MCF 10A (cell line): ENCODE measurements at regions not wholly inside any gene's neighbourhood (a gene's known extent, or its start where the extent isn't known, plus 50 kb on each side); places are given as distances from the start of the nearest gene placed in this dataset.

Experiments
- BruUV-seq: library from RNA; stranded (reverse); fragments of 400-500 nt; replicated peaks from 2 replicates; lab custom pipeline; 2021; lab: Mats Ljungman, UMichigan
- CTCF ChIA-PET: fragments of 300-600 bp; sonication (Branson Sonifier 250); formaldehyde crosslinking; extraction: SDS; loops from one replicate; lab custom pipeline; 2021; ENCODE audit warnings: antibody characterized with exemption, inconsistent platforms; lab: Yijun Ruan, JAX
- POLR2A ChIA-PET: fragments of 300-600, 350-650 bp; sonication (Branson Sonifier 250); formaldehyde crosslinking; extraction: SDS; loops from one replicate; lab custom pipeline; 2020; ENCODE audit warnings: antibody characterized with exemption, inconsistent platforms; lab: Yijun Ruan, JAX
- DNase-seq: peaks from one replicate; pipeline ENCODE4 v3.0.0-alpha.2; 2018; ENCODE audit not compliant: unreplicated experiment
- H3K27ac Mint-ChIP-seq: one replicate; pipeline ENCODE4 v1.8.0; 2022; ENCODE audit warnings: mild to moderate bottlenecking, low read depth, mixed read lengths; ENCODE audit not compliant: unreplicated experiment
- H3K27me3 Mint-ChIP-seq: one replicate; pipeline ENCODE4 v1.8.0; 2022; ENCODE audit warnings: mixed read lengths; ENCODE audit not compliant: insufficient read depth, unreplicated experiment
- H3K36me3 Mint-ChIP-seq: one replicate; pipeline ENCODE4 v1.8.0; 2022; ENCODE audit warnings: mild to moderate bottlenecking, moderate library complexity, mixed read lengths; ENCODE audit not compliant: insufficient read depth, unreplicated experiment
- H3K4me1 Mint-ChIP-seq: one replicate; pipeline ENCODE4 v1.8.0; 2022; ENCODE audit warnings: mixed read lengths; ENCODE audit not compliant: insufficient read depth, unreplicated experiment
- H3K4me3 Mint-ChIP-seq: one replicate; pipeline ENCODE4 v1.8.0; 2022; ENCODE audit warnings: mild to moderate bottlenecking, moderate library complexity, mixed read lengths; ENCODE audit not compliant: unreplicated experiment
- H3K9me3 Mint-ChIP-seq: one replicate; pipeline ENCODE4 v1.8.0; 2022; ENCODE audit warnings: mixed read lengths; ENCODE audit not compliant: unreplicated experiment
- intact Hi-C: fragments of 100-400 bp; cut with micrococcal nuclease; formaldehyde crosslinking; loops from 2 replicates; pipeline ENCODE4 v1.14.1; 2022
- TF ChIP-seq, protein P1 (sequence below): fragments of 200-600 bp; IDR thresholded peaks from one replicate; pipeline ENCODE4 v1.8.0; 2022; ENCODE audit warnings: antibody characterized with exemption, mild to moderate bottlenecking; ENCODE audit not compliant: unreplicated experiment

- POLR2A ChIA-PET: interaction anchor here (0.7 kb wide), 1 partner anchor 32 kb away, joined by 3 read pairs; no protein-coding TSS in a partner anchor
- DNase-seq: peak; percentile 69
- TF ChIP-seq, protein P1, sequence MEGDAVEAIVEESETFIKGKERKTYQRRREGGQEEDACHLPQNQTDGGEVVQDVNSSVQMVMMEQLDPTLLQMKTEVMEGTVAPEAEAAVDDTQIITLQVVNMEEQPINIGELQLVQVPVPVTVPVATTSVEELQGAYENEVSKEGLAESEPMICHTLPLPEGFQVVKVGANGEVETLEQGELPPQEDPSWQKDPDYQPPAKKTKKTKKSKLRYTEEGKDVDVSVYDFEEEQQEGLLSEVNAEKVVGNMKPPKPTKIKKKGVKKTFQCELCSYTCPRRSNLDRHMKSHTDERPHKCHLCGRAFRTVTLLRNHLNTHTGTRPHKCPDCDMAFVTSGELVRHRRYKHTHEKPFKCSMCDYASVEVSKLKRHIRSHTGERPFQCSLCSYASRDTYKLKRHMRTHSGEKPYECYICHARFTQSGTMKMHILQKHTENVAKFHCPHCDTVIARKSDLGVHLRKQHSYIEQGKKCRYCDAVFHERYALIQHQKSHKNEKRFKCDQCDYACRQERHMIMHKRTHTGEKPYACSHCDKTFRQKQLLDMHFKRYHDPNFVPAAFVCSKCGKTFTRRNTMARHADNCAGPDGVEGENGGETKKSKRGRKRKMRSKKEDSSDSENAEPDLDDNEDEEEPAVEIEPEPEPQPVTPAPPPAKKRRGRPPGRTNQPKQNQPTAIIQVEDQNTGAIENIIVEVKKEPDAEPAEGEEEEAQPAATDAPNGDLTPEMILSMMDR: no peak
- no peaks in the 10 kb centered on the region for H3K36me3 Mint-ChIP-seq
- H3K27ac Mint-ChIP-seq: no peak overlapping the region
- intact Hi-C loops: no loop called here
- H3K9me3 Mint-ChIP-seq: no peaks in the 10 kb centered on the region
- peaks cover 8% of the 10 kb centered on the region for H3K4me1 Mint-ChIP-seq
- CTCF ChIA-PET: interaction anchor here (1.5 kb wide), 1 partner anchor 15 kb away, joined by 3 read pairs; no protein-coding TSS in a partner anchor
- BruUV-seq: no TSS peak
- no peak overlapping the region for H3K4me3 Mint-ChIP-seq
- no peaks in the 10 kb centered on the region for H3K27me3 Mint-ChIP-seq
Measured at GRCh38 chr5:123752552-123753179, 240.7 kb downstream of the CSNK1G3 start.

- no peak for DNase-seq
- H3K27me3 Mint-ChIP-seq: no peaks in the 10 kb centered on the region
- peaks cover 8% of the 10 kb centered on the region for H3K4me1 Mint-ChIP-seq
- TF ChIP-seq, protein P1: no peak
- ChIA-PET POLR2A (no interaction called here), CTCF (no interaction called here)
- no TSS peak for BruUV-seq
- intact Hi-C loops: no loop called here
- no peak overlapping the region for H3K4me3 Mint-ChIP-seq
- H3K27ac Mint-ChIP-seq: no peak overlapping the region
- H3K36me3 Mint-ChIP-seq: no peaks in the 10 kb centered on the region
- H3K9me3 Mint-ChIP-seq: no peaks in the 10 kb centered on the region
Measured at GRCh38 chr5:123751670-123752069, 239.7 kb downstream of the CSNK1G3 start.

DNA sequence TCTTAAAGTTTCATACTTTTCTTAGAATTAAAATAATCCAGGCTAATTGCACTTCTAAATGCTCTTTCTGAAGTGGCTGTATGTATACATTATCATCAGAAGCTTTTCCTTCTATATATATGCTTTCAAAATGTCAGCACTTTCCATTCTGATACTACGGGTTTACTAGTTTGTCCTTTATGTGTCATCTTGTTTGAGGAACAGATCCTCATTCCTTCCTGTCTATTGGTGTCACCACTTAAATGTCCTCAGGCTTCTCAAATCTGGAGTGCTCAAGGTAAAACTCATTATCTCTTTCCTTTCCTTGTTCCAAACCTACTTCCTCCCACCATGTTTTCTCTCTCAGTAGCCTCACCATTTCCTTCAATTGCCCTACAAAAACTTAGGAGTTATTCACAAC, 236.3 kb downstream of the CSNK1G3 start:
- H3K9me3 Mint-ChIP-seq: no peaks in the 10 kb centered on the region
- POLR2A ChIA-PET: interaction anchor here (0.9 to 1.6 kb wide), 2 partner anchors 9 to 28 kb away, joined by 4 to 5 read pairs; no protein-coding TSS in a partner anchor
- DNase-seq: no peak
- TF ChIP-seq, protein P1: no peak
- CTCF ChIA-PET: interaction anchor here (0.6 to 1.7 kb wide), 2 partner anchors 8 to 50 kb away, joined by 3 to 6 read pairs; no protein-coding TSS in a partner anchor
- intact Hi-C loops: no loop called here
- H3K4me1 Mint-ChIP-seq: peaks cover 8% of the 10 kb centered on the region
- H3K27me3 Mint-ChIP-seq: no peaks in the 10 kb centered on the region
- no peak overlapping the region for H3K4me3 Mint-ChIP-seq
- no TSS peak for BruUV-seq
- no peaks in the 10 kb centered on the region for H3K36me3 Mint-ChIP-seq
- H3K27ac Mint-ChIP-seq: no peak overlapping the region

DNA sequence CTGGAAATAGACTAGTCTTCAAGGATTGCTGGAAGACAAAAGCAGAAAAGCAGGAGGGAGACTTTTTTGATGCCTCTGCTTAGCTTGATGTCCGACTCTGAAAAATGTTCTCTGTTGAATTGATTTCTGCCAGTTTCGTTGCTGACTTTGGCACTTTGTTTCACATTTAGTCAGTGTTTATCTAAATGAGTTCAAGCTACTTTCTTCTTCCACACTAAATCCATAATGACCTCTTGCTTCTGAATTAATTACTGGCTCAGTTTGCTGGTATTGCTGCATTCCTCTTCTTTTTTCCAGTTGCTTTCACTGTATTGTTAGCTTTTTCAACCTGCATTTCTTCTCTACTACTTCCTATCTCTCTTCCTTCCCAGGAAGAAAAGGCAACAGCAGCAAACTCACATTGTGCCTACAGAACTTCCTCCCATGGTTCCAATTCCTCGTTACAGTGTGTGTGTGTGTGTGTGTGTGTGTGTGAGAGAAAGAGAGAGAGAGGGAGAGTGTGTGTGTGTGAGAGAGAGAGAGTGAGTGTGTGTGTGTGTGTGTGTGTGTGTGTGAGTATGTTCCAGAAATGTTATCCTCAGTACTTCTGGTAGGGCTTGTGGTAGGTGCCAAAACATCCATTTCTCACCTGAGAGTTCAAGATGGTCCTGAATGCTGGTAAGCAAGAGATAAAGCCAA, 234.8 kb downstream of the CSNK1G3 start:
- H3K4me3 Mint-ChIP-seq: no peak overlapping the region
- TF ChIP-seq, protein P1: no peak
- POLR2A ChIA-PET: interaction anchor here (0.6 to 1.5 kb wide), 3 partner anchors 10 to 63 kb away, joined by 3 to 4 read pairs (median 3); no protein-coding TSS in a partner anchor
- H3K27ac Mint-ChIP-seq: no peak overlapping the region
- H3K4me1 Mint-ChIP-seq: no peaks in the 10 kb centered on the region
- CTCF ChIA-PET: interaction anchor here (0.6 to 1.7 kb wide), 2 partner anchors 9 to 33 kb away, joined by 3 to 6 read pairs; no protein-coding TSS in a partner anchor
- H3K27me3 Mint-ChIP-seq: no peaks in the 10 kb centered on the region
- no peaks in the 10 kb centered on the region for H3K36me3 Mint-ChIP-seq
- intact Hi-C loops: no loop called here
- peaks cover 8% of the 10 kb centered on the region for H3K9me3 Mint-ChIP-seq
- no peak for DNase-seq
- no TSS peak for BruUV-seq
